ENCODE measurements at regions not wholly inside any gene's neighbourhood (a gene's known extent, or its start where the extent isn't known, plus 50 kb on each side); places are given as distances from the start of the nearest gene placed in this dataset.

DNA sequence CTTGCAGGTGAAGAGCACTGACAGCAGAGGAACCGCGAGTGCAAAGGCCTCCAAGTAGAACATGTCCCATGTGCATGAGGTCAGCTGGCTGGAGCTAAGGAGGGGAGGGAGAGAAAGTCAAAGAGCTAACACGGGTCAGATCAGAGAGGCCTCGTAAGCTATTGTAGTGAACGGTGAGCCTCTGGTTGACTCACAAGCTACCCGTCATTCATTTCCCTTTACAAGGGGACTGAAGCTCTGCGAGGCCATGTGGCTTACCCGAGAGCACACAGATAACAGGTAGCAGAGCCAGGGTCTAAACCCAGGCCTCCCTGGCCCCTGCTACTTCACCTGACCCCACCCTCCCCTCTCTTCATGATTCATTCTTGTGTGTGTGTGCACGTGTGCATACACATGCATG, 152.7 kb upstream of the ADRA1B start:
- Mint-ChIP-seq H3K36me3 (ENCODE audit: low read depth, unreplicated experiment) (no peaks in the 10 kb centered on the region), H3K27ac (ENCODE audit: unreplicated experiment) (no peak overlapping the region), H3K4me3 (ENCODE audit: unreplicated experiment) (no peak overlapping the region), H3K4me1 (ENCODE audit: unreplicated experiment) (no peaks in the 10 kb centered on the region), H3K27me3 (ENCODE audit: unreplicated experiment) (peaks cover 8% of the 10 kb centered on the region), H3K9me3 (ENCODE audit: unreplicated experiment) (no peaks in the 10 kb centered on the region)
- TF ChIP-seq, protein P1, sequence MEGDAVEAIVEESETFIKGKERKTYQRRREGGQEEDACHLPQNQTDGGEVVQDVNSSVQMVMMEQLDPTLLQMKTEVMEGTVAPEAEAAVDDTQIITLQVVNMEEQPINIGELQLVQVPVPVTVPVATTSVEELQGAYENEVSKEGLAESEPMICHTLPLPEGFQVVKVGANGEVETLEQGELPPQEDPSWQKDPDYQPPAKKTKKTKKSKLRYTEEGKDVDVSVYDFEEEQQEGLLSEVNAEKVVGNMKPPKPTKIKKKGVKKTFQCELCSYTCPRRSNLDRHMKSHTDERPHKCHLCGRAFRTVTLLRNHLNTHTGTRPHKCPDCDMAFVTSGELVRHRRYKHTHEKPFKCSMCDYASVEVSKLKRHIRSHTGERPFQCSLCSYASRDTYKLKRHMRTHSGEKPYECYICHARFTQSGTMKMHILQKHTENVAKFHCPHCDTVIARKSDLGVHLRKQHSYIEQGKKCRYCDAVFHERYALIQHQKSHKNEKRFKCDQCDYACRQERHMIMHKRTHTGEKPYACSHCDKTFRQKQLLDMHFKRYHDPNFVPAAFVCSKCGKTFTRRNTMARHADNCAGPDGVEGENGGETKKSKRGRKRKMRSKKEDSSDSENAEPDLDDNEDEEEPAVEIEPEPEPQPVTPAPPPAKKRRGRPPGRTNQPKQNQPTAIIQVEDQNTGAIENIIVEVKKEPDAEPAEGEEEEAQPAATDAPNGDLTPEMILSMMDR (IDR thresholded peaks at IDR 0.05; ENCODE audit: unreplicated experiment) = no peak
- DNase-seq (ENCODE audit: low spot score) = no peak

DNA sequence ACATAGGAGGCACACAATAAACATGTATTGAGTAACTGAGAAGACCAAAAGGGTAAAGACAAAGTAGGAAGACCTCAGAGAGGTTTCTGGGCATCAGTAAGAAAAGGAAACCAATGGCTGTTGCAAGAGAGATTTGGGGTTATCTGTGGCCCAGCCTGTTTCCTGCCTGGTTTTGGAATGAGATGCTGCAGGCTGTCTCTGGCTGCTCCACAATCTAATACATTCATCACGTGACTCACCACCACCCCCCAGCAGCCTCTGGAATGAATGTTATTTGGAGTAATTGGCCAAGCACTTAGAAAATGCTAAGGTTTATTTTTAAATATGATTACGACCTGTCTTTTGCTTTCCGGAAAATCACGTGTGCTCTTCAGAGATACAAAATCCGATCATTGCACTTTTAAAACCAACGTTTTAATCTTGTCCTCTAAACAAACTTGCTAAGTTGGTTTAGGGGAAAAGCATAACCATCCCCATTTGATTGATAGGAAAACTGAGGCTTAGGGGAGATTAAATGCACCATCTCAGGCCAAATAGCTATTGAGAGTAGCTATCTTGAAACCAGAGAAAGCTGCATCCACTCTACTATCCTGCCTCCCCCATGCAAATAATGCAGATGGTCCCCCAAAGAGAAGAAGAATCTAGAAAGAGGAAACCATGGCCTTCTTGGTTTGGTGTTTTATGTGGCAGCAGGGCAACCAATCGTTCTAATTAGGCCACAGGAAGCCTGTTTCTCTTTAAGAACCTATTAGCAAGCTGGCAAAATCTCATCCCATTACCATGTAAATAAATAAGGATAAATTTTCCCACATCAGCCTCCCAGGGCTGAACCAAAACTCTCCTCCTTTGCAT, 151.8 kb upstream of the ADRA1B start:
- Mint-ChIP-seq H3K27me3 (ENCODE audit: unreplicated experiment) (peaks cover 8% of the 10 kb centered on the region), H3K9me3 (ENCODE audit: unreplicated experiment) (no peaks in the 10 kb centered on the region), H3K4me3 (ENCODE audit: unreplicated experiment) (no peak overlapping the region), H3K4me1 (ENCODE audit: unreplicated experiment) (no peaks in the 10 kb centered on the region), H3K27ac (ENCODE audit: unreplicated experiment) (no peak overlapping the region), H3K36me3 (ENCODE audit: low read depth, unreplicated experiment) (no peaks in the 10 kb centered on the region)
- TF ChIP-seq, protein P1 (IDR thresholded peaks at IDR 0.05; ENCODE audit: unreplicated experiment) = no peak
- peak; percentile 13 for DNase-seq (ENCODE audit: low spot score)

DNA sequence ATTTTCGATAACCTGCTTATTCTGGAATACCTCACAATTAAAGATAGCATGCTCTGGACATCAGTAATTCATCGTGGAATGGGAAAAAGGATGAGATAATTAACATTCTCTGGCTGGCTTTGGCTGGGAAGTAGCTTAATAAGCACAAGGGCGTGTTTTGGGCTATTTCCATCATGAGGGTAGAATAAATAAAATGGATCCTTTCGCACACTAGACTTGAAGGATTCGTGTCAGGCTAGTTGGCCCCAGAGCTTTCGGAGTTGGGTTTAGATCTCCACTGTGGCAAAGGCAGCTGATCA, 151.2 kb upstream of the ADRA1B start:
- Mint-ChIP-seq H3K27ac (ENCODE audit: unreplicated experiment) (no peak overlapping the region), H3K4me3 (ENCODE audit: unreplicated experiment) (no peak overlapping the region), H3K27me3 (ENCODE audit: unreplicated experiment) (peaks cover 8% of the 10 kb centered on the region), H3K9me3 (ENCODE audit: unreplicated experiment) (no peaks in the 10 kb centered on the region), H3K36me3 (ENCODE audit: low read depth, unreplicated experiment) (no peaks in the 10 kb centered on the region), H3K4me1 (ENCODE audit: unreplicated experiment) (no peaks in the 10 kb centered on the region)
- DNase-seq (ENCODE audit: low spot score) = no peak
- TF ChIP-seq, protein P1 (IDR thresholded peaks at IDR 0.05; ENCODE audit: unreplicated experiment) = no peak

DNA sequence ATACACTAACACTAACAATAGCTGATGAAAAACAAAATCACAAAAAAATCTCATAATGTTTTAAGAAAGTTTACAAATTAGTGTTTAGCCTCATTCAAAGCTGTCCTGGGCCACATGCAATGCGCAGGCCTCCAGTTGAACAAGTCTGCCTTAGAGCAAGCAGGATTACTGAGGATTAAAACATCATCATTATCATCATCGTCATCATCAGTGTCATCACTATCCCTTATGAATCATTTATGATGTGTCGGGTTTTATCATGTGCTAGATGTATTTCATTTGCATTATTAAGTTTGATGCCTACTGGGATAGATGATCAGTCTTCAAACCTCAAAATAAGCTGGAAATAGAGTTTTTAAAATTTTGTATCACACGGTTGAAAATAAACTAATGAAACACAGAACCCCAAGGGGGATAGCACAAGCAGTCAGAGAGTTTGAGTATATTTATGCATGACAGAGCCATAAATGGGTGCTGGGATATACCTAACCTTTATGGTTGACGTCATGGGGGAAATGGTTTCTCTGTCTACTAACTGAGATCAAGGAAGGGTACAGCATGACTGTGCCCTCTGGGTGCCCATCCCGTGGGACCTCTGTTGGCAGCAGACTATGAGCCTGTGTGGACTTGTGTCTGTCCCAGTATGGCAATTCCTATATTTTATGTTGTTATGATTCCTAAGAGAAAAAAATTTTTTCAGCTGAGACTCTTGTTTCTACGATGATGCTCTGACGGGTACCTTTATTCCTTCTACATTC, 150.3 kb upstream of the ADRA1B start:
- H3K36me3 Mint-ChIP-seq (ENCODE audit: low read depth, unreplicated experiment) = no peaks in the 10 kb centered on the region
- H3K4me1 Mint-ChIP-seq (ENCODE audit: unreplicated experiment) = no peaks in the 10 kb centered on the region
- no peaks in the 10 kb centered on the region for H3K9me3 Mint-ChIP-seq (ENCODE audit: unreplicated experiment)
- TF ChIP-seq, protein P1 (IDR thresholded peaks at IDR 0.05; ENCODE audit: unreplicated experiment) = no peak
- H3K4me3 Mint-ChIP-seq (ENCODE audit: unreplicated experiment) = no peak overlapping the region
- no peak for DNase-seq (ENCODE audit: low spot score)
- H3K27me3 Mint-ChIP-seq (ENCODE audit: unreplicated experiment) = peaks cover 8% of the 10 kb centered on the region
- no peak overlapping the region for H3K27ac Mint-ChIP-seq (ENCODE audit: unreplicated experiment)

DNA sequence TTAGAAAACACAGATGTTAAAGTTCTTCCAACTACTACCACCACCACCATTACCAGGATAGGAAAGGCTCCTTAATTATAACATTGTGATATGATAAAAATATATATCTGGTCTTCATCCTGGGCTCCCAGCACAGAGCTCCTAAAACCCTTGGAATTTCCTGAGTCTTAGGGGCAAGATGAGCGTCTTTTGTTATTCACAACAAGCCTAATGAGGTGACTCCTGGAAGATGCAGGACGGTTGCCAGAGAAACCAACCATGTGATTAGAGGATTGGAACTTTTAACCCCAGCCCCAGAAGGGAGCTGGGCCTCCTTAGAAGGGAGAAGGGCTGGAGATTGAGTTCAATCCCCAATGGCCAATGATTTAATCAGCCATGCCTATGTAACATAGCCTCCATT, 148.0 kb upstream of the ADRA1B start:
- TF ChIP-seq, protein P1 (IDR thresholded peaks at IDR 0.05; ENCODE audit: unreplicated experiment) = no peak
- Mint-ChIP-seq H3K4me1 (ENCODE audit: unreplicated experiment) (peaks cover 3% of the 10 kb centered on the region), H3K27me3 (ENCODE audit: unreplicated experiment) (peaks cover 7% of the 10 kb centered on the region), H3K9me3 (ENCODE audit: unreplicated experiment) (no peaks in the 10 kb centered on the region), H3K4me3 (ENCODE audit: unreplicated experiment) (no peak overlapping the region), H3K36me3 (ENCODE audit: low read depth, unreplicated experiment) (no peaks in the 10 kb centered on the region), H3K27ac (ENCODE audit: unreplicated experiment) (no peak overlapping the region)
- DNase-seq (ENCODE audit: low spot score) = no peak
